HG03520 (cell line): ENCODE measurements at regions not wholly inside any gene's neighbourhood (a gene's known extent, or its start where the extent isn't known, plus 50 kb on each side); places are given as distances from the start of the nearest gene placed in this dataset.
"Not testable (repeated sequence)": the region's sequence is repeated elsewhere in the genome, so short reads cannot be mapped to it uniquely, and the experiment has no call there.

Source experiments
- ATAC-seq: cut with Tn5 transposase; IDR thresholded peaks from one replicate; pipeline ENCODE4 v1.9.1; 2021; ENCODE audit warnings: mild to moderate bottlenecking, moderate library complexity; ENCODE audit not compliant: unreplicated experiment

GRCh38 chr12:83321971-83322370 lies 635.3 kb downstream of the TMTC2 start:
- ATAC-seq = no peak

GRCh38 chr12:83320350-83320749 lies 633.6 kb downstream of the TMTC2 start:
- no peak for ATAC-seq

- no peak for ATAC-seq
These were observed 631.8 kb downstream of the TMTC2 start for GRCh38 chr12:83318386-83319098.

- no peak for ATAC-seq
These were observed 630.9 kb downstream of the TMTC2 start for GRCh38 chr12:83317595-83317994.

GRCh38 chr12:83313827-83314226 lies 627.1 kb downstream of the TMTC2 start:
- no peak for ATAC-seq

GRCh38 chr12:83313322-83313721 lies 626.6 kb downstream of the TMTC2 start:
- ATAC-seq = no peak

- no peak for ATAC-seq
These were observed 590.2 kb downstream of the TMTC2 start for GRCh38 chr12:83276904-83277303.

- no peak for ATAC-seq
These were observed 584.5 kb downstream of the TMTC2 start for GRCh38 chr12:83271201-83271600.

GRCh38 chr12:83265808-83266207 lies 579.1 kb downstream of the TMTC2 start:
- no peak for ATAC-seq

- ATAC-seq = no peak
These were observed 575.3 kb downstream of the TMTC2 start for GRCh38 chr12:83261998-83262397.

- ATAC-seq = not testable (repeated sequence)
These were observed 573.4 kb downstream of the TMTC2 start for GRCh38 chr12:83260126-83260525.

GRCh38 chr12:83257726-83258125 lies 571.0 kb downstream of the TMTC2 start:
- ATAC-seq = no peak

GRCh38 chr12:83256562-83256961 lies 569.9 kb downstream of the TMTC2 start:
- ATAC-seq = no peak

GRCh38 chr12:83250866-83251265 lies 564.2 kb downstream of the TMTC2 start:
- ATAC-seq = no peak

- ATAC-seq = no peak
These were observed 558.5 kb downstream of the TMTC2 start for GRCh38 chr12:83245156-83245555.

GRCh38 chr12:83244001-83244400 lies 557.3 kb downstream of the TMTC2 start:
- no peak for ATAC-seq

GRCh38 chr12:83233987-83234386 lies 547.3 kb downstream of the TMTC2 start:
- not testable (repeated sequence) for ATAC-seq

GRCh38 chr12:83226960-83227359 lies 540.3 kb downstream of the TMTC2 start:
- ATAC-seq = not testable (repeated sequence)

- ATAC-seq = no peak
These were observed 539.1 kb downstream of the TMTC2 start for GRCh38 chr12:83225806-83226205.

GRCh38 chr12:83224012-83224411 lies 537.3 kb downstream of the TMTC2 start:
- ATAC-seq = no peak

GRCh38 chr12:83220774-83221173 lies 534.1 kb downstream of the TMTC2 start:
- ATAC-seq = no peak

GRCh38 chr12:83216230-83216629 lies 529.5 kb downstream of the TMTC2 start:
- ATAC-seq = no peak

- no peak for ATAC-seq
These were observed 527.5 kb downstream of the TMTC2 start for GRCh38 chr12:83214185-83214584.
